ENCODE measurements at regions not wholly inside any gene's neighbourhood (a gene's known extent, or its start where the extent isn't known, plus 50 kb on each side); places are given as distances from the start of the nearest gene placed in this dataset.

GRCh38 chr3:36212251-36212650 lies 168.1 kb upstream of the STAC start:
- no peaks in the 10 kb centered on the region for H3K36me3 Mint-ChIP-seq (ENCODE audit: low read depth)
- no peak for DNase-seq
- no peaks in the 10 kb centered on the region for H3K9me3 Mint-ChIP-seq
- H3K27me3 Mint-ChIP-seq (ENCODE audit: insufficient read depth), result no peaks in the 10 kb centered on the region
- no peak overlapping the region for H3K4me3 ChIP-seq (ENCODE audit: low read length)
- H3K4me1 ChIP-seq (ENCODE audit: control insufficient read depth, insufficient read depth, low read length), result no peaks in the 10 kb centered on the region
- H3K27ac ChIP-seq (ENCODE audit: low read depth, low read length), result no peak overlapping the region
- H3K4me1 Mint-ChIP-seq, result peaks cover 5% of the 10 kb centered on the region
- no peak for TF ChIP-seq CTCF (conservative IDR thresholded peaks at IDR 0.05)
- no peaks in the 10 kb centered on the region for H3K36me3 ChIP-seq (ENCODE audit: control insufficient read depth, insufficient read depth, low read length)
- no peak overlapping the region for H3K9ac ChIP-seq (ENCODE audit: extremely low read depth, low read length, poor library complexity, severe bottlenecking)
- no peak overlapping the region for H3K27ac Mint-ChIP-seq
- no peak overlapping the region for H3K4me3 Mint-ChIP-seq
- 85 to 91% methylated on average over 2 of the region's 2 CpGs for WGBS, 2 experiments (ENCODE audit: insufficient coverage in 1 of 2, insufficient read length in 1 of 2)
- H3K27me3 ChIP-seq (ENCODE audit: control insufficient read depth, insufficient read depth, low read length, poor library complexity, severe bottlenecking), result no peaks in the 10 kb centered on the region
- H3K9me3 ChIP-seq (ENCODE audit: control insufficient read depth, low read length), result no peaks in the 10 kb centered on the region

- 74 to 87% methylated on average over 2 to 3 of the region's 3 CpGs for WGBS, 2 experiments (ENCODE audit: insufficient coverage in 1 of 2, insufficient read length in 1 of 2)
- DNase-seq, result no peak
- Histone ChIP-seq H3K9me3 (ENCODE audit: control insufficient read depth, low read length) (no peaks in the 10 kb centered on the region), H3K36me3 (ENCODE audit: control insufficient read depth, insufficient read depth, low read length) (no peaks in the 10 kb centered on the region), H3K4me1 (ENCODE audit: control insufficient read depth, insufficient read depth, low read length) (no peaks in the 10 kb centered on the region), H3K27me3 (ENCODE audit: control insufficient read depth, insufficient read depth, low read length, poor library complexity, severe bottlenecking) (no peaks in the 10 kb centered on the region), H3K9ac (ENCODE audit: extremely low read depth, low read length, poor library complexity, severe bottlenecking) (no peak overlapping the region), H3K27ac (ENCODE audit: low read depth, low read length) (no peak overlapping the region), H3K4me3 (ENCODE audit: low read length) (no peak overlapping the region)
- H3K9me3 Mint-ChIP-seq, result no peaks in the 10 kb centered on the region
- no peaks in the 10 kb centered on the region for H3K4me1 Mint-ChIP-seq
- no peaks in the 10 kb centered on the region for H3K27me3 Mint-ChIP-seq (ENCODE audit: insufficient read depth)
- H3K27ac Mint-ChIP-seq, result no peak overlapping the region
- no peak overlapping the region for H3K4me3 Mint-ChIP-seq
- no peaks in the 10 kb centered on the region for H3K36me3 Mint-ChIP-seq (ENCODE audit: low read depth)
- TF ChIP-seq CTCF (conservative IDR thresholded peaks at IDR 0.05), result no peak
Measured at GRCh38 chr3:36214460-36214859, 165.8 kb upstream of the STAC start.

- no peaks in the 10 kb centered on the region for H3K4me1 Mint-ChIP-seq
- no peak overlapping the region for H3K27ac Mint-ChIP-seq
- TF ChIP-seq CTCF (conservative IDR thresholded peaks at IDR 0.05), result no peak
- H3K9ac ChIP-seq (ENCODE audit: extremely low read depth, low read length, poor library complexity, severe bottlenecking), result no peak overlapping the region
- H3K4me3 Mint-ChIP-seq, result no peak overlapping the region
- no peaks in the 10 kb centered on the region for H3K27me3 ChIP-seq (ENCODE audit: control insufficient read depth, insufficient read depth, low read length, poor library complexity, severe bottlenecking)
- no peaks in the 10 kb centered on the region for H3K36me3 ChIP-seq (ENCODE audit: control insufficient read depth, insufficient read depth, low read length)
- 95% methylated on average over 1 of the region's 1 CpG; no CpG with 5 or more reads in 1 of the 2 experiments for WGBS, 2 experiments (ENCODE audit: insufficient coverage in 1 of 2, insufficient read length in 1 of 2)
- DNase-seq, result no peak
- no peaks in the 10 kb centered on the region for H3K4me1 ChIP-seq (ENCODE audit: control insufficient read depth, insufficient read depth, low read length)
- no peaks in the 10 kb centered on the region for H3K27me3 Mint-ChIP-seq (ENCODE audit: insufficient read depth)
- H3K27ac ChIP-seq (ENCODE audit: low read depth, low read length), result no peak overlapping the region
- no peaks in the 10 kb centered on the region for H3K9me3 ChIP-seq (ENCODE audit: control insufficient read depth, low read length)
- no peak overlapping the region for H3K4me3 ChIP-seq (ENCODE audit: low read length)
- no peaks in the 10 kb centered on the region for H3K9me3 Mint-ChIP-seq
- no peaks in the 10 kb centered on the region for H3K36me3 Mint-ChIP-seq (ENCODE audit: low read depth)
Measured at GRCh38 chr3:36215241-36215640, 165.1 kb upstream of the STAC start.
